T-helper 1 cell treated with Interleukin-12 subunit alpha and Interleukin-12 subunit beta and Interleukin-4 antibody, amounts not matched to agents 30 ng/mL and 1 ng/mL, for 36 hours (primary cell): ENCODE measurements at regions not wholly inside any gene's neighbourhood (a gene's known extent, or its start where the extent isn't known, plus 50 kb on each side); places are given as distances from the start of the nearest gene placed in this dataset.

ENCODE experiments used
- intact Hi-C: fragments of 100-400 bp; cut with micrococcal nuclease; formaldehyde crosslinking; loops from one replicate; pipeline ENCODE4 v1.15.1; 2024

GRCh38 chr3:158961911-158962310 is 160.1 kb downstream of the MFSD1 start:
- intact Hi-C loops = no loop called here

GRCh38 chr3:158970006-158970405 is 168.2 kb downstream of the MFSD1 start:
- intact Hi-C loops = no loop called here

GRCh38 chr3:158974904-158975303 is 173.1 kb downstream of the MFSD1 start:
- intact Hi-C loops = no loop called here

- intact Hi-C loops = no loop called here
These were observed 175.1 kb downstream of the MFSD1 start for GRCh38 chr3:158976966-158977365.

GRCh38 chr3:158977497-158977896 is 175.6 kb downstream of the MFSD1 start:
- intact Hi-C loops = no loop called here

GRCh38 chr3:158983216-158984099 is 181.6 kb downstream of the MFSD1 start:
- intact Hi-C loops = no loop called here

GRCh38 chr3:158991146-158991705 is 189.4 kb downstream of the MFSD1 start:
- intact Hi-C loops = no loop called here

GRCh38 chr3:158992463-158992862 is 190.6 kb downstream of the MFSD1 start:
- intact Hi-C loops = no loop called here

- intact Hi-C loops = no loop called here
These were observed 192.5 kb downstream of the MFSD1 start for GRCh38 chr3:158994386-158994785.

GRCh38 chr3:159001711-159002110 is 199.9 kb downstream of the MFSD1 start:
- intact Hi-C loops = no loop called here

- intact Hi-C loops = no loop called here
These were observed 203.3 kb downstream of the MFSD1 start for GRCh38 chr3:159005137-159005536.

- intact Hi-C loops = no loop called here
These were observed 205.5 kb downstream of the MFSD1 start for GRCh38 chr3:159007331-159007730.

GRCh38 chr3:159008401-159008800 is 206.5 kb downstream of the MFSD1 start:
- intact Hi-C loops = no loop called here

GRCh38 chr3:159018341-159018740 is 216.5 kb downstream of the MFSD1 start:
- intact Hi-C loops = no loop called here

- intact Hi-C loops = no loop called here
These were observed 223.9 kb downstream of the MFSD1 start for GRCh38 chr3:159025733-159026132.

GRCh38 chr3:159026510-159026909 is 224.7 kb downstream of the MFSD1 start:
- intact Hi-C loops = no loop called here

GRCh38 chr3:159028706-159029105 is 226.9 kb downstream of the MFSD1 start:
- intact Hi-C loops = no loop called here

- intact Hi-C loops = no loop called here
These were observed 227.6 kb downstream of the MFSD1 start for GRCh38 chr3:159029306-159030026.

GRCh38 chr3:159030138-159030670 is 228.3 kb downstream of the MFSD1 start:
- intact Hi-C loops = no loop called here

- intact Hi-C loops = no loop called here
These were observed 229.2 kb downstream of the MFSD1 start for GRCh38 chr3:159030886-159031679.

GRCh38 chr3:159032311-159032710 is 230.5 kb downstream of the MFSD1 start:
- intact Hi-C loops = no loop called here
